Epithelial cell of proximal tubule (primary cell): ENCODE measurements at regions not wholly inside any gene's neighbourhood (a gene's known extent, or its start where the extent isn't known, plus 50 kb on each side); places are given as distances from the start of the nearest gene placed in this dataset.

Experiments used
- DNase-seq: peaks from one replicate; pipeline ENCODE4 v3.0.0-alpha.2; 2011; ENCODE audit warnings: low read depth
- H3K4me3 ChIP-seq: 2 replicates; pipeline ENCODE4 v1.5.1; 2011; ENCODE audit warnings: low read depth, mild to moderate bottlenecking, low read length
- CTCF ChIP-seq: conservative IDR thresholded peaks from 2 replicates; pipeline ENCODE4 v1.5.1; 2012; ENCODE audit warnings: low read depth, mild to moderate bottlenecking, low read length

GRCh38 chr6:79821859-79822258, 125.5 kb downstream of the ELOVL4 start:
- TF ChIP-seq CTCF = no peak
- no peak overlapping the region for H3K4me3 ChIP-seq
- no peak for DNase-seq

- DNase-seq = no peak
- no peak overlapping the region for H3K4me3 ChIP-seq
- no peak for TF ChIP-seq CTCF
Measured at GRCh38 chr6:79818471-79818870, 128.9 kb downstream of the ELOVL4 start.

- no peak for DNase-seq
- no peak for TF ChIP-seq CTCF
- H3K4me3 ChIP-seq = no peak overlapping the region
Measured at GRCh38 chr6:79814940-79815339, 132.4 kb downstream of the ELOVL4 start.

GRCh38 chr6:79813854-79814709, 133.3 kb downstream of the ELOVL4 start:
- no peak for DNase-seq
- TF ChIP-seq CTCF = peak; percentile 97
- H3K4me3 ChIP-seq = no peak overlapping the region

GRCh38 chr6:79813143-79813850, 134.1 kb downstream of the ELOVL4 start:
- no peak for TF ChIP-seq CTCF
- no peak for DNase-seq
- no peak overlapping the region for H3K4me3 ChIP-seq

GRCh38 chr6:79812195-79812594, 135.2 kb downstream of the ELOVL4 start:
- no peak for TF ChIP-seq CTCF
- no peak for DNase-seq

More at GRCh38 chr6:79812195-79812594, 135.2 kb downstream of the ELOVL4 start:
- no peak overlapping the region for H3K4me3 ChIP-seq
